ENCODE measurements at regions not wholly inside any gene's neighbourhood (a gene's known extent, or its start where the extent isn't known, plus 50 kb on each side); places are given as distances from the start of the nearest gene placed in this dataset.

- Histone ChIP-seq H3K9me3 (ENCODE audit: low read depth, low read length, poor library complexity, severe bottlenecking) (peaks cover 4% of the 10 kb centered on the region), H3K4me3 (ENCODE audit: low read depth, low read length, poor library complexity, severe bottlenecking) (no peak overlapping the region), H3K4me1 (ENCODE audit: insufficient read depth, low read length, poor library complexity, severe bottlenecking) (no peaks in the 10 kb centered on the region), H3K36me3 (ENCODE audit: insufficient read depth, low read length, poor library complexity, severe bottlenecking) (no peaks in the 10 kb centered on the region), H3K27me3 (replicated peaks; ENCODE audit: insufficient read depth, low read depth, low read length, poor library complexity) (no peaks in the 10 kb centered on the region), H3K27ac (ENCODE audit: low read depth, low read length, poor library complexity, severe bottlenecking) (no peak overlapping the region)
- POLR2A ChIA-PET (ENCODE audit: low non-redundant PET) = no interaction called here
- TF ChIP-seq CTCF (conservative IDR thresholded peaks at IDR 0.05; ENCODE audit: low read depth, low read length) (no peak), EZH2 (IDR thresholded peaks at IDR 0.05; ENCODE audit: borderline replicate concordance, low read depth, low read length, poor library complexity, severe bottlenecking) (no peak)
- no TSS peak for BruUV-seq (replicated peaks)
- DNase-seq (ENCODE audit: low spot score) = no peak
- CTCF ChIA-PET = no interaction called here
- intact Hi-C loops (cut with micrococcal nuclease; ENCODE audit: unreplicated experiment) = no loop called here
These were observed 431.7 kb downstream of the LMO7 start for GRCh38 chr13:76067850-76068249.

- Histone ChIP-seq H3K4me1 (ENCODE audit: insufficient read depth, low read length, poor library complexity, severe bottlenecking) (no peaks in the 10 kb centered on the region), H3K27me3 (replicated peaks; ENCODE audit: insufficient read depth, low read depth, low read length, poor library complexity) (no peaks in the 10 kb centered on the region), H3K36me3 (ENCODE audit: insufficient read depth, low read length, poor library complexity, severe bottlenecking) (no peaks in the 10 kb centered on the region), H3K9me3 (ENCODE audit: low read depth, low read length, poor library complexity, severe bottlenecking) (no peaks in the 10 kb centered on the region), H3K4me3 (ENCODE audit: low read depth, low read length, poor library complexity, severe bottlenecking) (no peak overlapping the region), H3K27ac (ENCODE audit: low read depth, low read length, poor library complexity, severe bottlenecking) (no peak overlapping the region)
- POLR2A ChIA-PET (ENCODE audit: low non-redundant PET) = no interaction called here
- intact Hi-C loops (cut with micrococcal nuclease; ENCODE audit: unreplicated experiment) = no loop called here
- TF ChIP-seq CTCF (conservative IDR thresholded peaks at IDR 0.05; ENCODE audit: low read depth, low read length) = no peak
- no peak for TF ChIP-seq EZH2 (IDR thresholded peaks at IDR 0.05; ENCODE audit: borderline replicate concordance, low read depth, low read length, poor library complexity, severe bottlenecking)
- DNase-seq (ENCODE audit: low spot score) = no peak
- CTCF ChIA-PET = no interaction called here
- BruUV-seq (replicated peaks) = no TSS peak
These were observed 417.1 kb downstream of the LMO7 start for GRCh38 chr13:76053181-76053580.

- intact Hi-C loops (cut with micrococcal nuclease; ENCODE audit: unreplicated experiment) = no loop called here
- ChIA-PET CTCF (no interaction called here), POLR2A (ENCODE audit: low non-redundant PET) (no interaction called here)
- Histone ChIP-seq H3K4me1 (ENCODE audit: insufficient read depth, low read length, poor library complexity, severe bottlenecking) (no peaks in the 10 kb centered on the region), H3K27me3 (replicated peaks; ENCODE audit: insufficient read depth, low read depth, low read length, poor library complexity) (peaks cover 4% of the 10 kb centered on the region), H3K4me3 (ENCODE audit: low read depth, low read length, poor library complexity, severe bottlenecking) (no peak overlapping the region), H3K9me3 (ENCODE audit: low read depth, low read length, poor library complexity, severe bottlenecking) (no peaks in the 10 kb centered on the region), H3K27ac (ENCODE audit: low read depth, low read length, poor library complexity, severe bottlenecking) (no peak overlapping the region), H3K36me3 (ENCODE audit: insufficient read depth, low read length, poor library complexity, severe bottlenecking) (no peaks in the 10 kb centered on the region)
- BruUV-seq (replicated peaks) = no TSS peak
- DNase-seq (ENCODE audit: low spot score) = no peak
- TF ChIP-seq EZH2 (IDR thresholded peaks at IDR 0.05; ENCODE audit: borderline replicate concordance, low read depth, low read length, poor library complexity, severe bottlenecking) (no peak), CTCF (conservative IDR thresholded peaks at IDR 0.05; ENCODE audit: low read depth, low read length) (no peak)
These were observed 413.2 kb downstream of the LMO7 start for GRCh38 chr13:76049376-76049746.

All from A673 (cell line).